K562 (cell line): ENCODE measurements at regions not wholly inside any gene's neighbourhood (a gene's known extent, or its start where the extent isn't known, plus 50 kb on each side); places are given as distances from the start of the nearest gene placed in this dataset.

Experiments used
- ATAC-seq: fragments of 200-7000 bp; cut with Tn5 transposase; 3 replicates; pipeline ENCODE4 v1.9.1; 2020; ENCODE audit warnings: moderate library complexity
- BruUV-seq: library from RNA; stranded (reverse); fragments of 400-500 nt; replicated peaks from 2 replicates; lab custom pipeline; 2021; lab: Mats Ljungman, UMichigan
- CTCF ChIA-PET: fragments of 300-600 bp; formaldehyde crosslinking; extraction: SDS; loops from one replicate; lab custom pipeline; 2021; ENCODE audit warnings: low intra/inter-chr PET ratio; lab: Yijun Ruan, JAX
- POLR2A ChIA-PET: fragments of 300-600, 350-650 bp; sonication (Branson Sonifier 250); formaldehyde crosslinking; extraction: SDS; loops from one replicate; lab custom pipeline; 2021; ENCODE audit warnings: antibody characterized with exemption, inconsistent platforms; lab: Yijun Ruan, JAX
- DNase-seq, 4 experiments: peaks; one replicate each; pipeline versions ENCODE4 v3.0.0 to v3.0.0-alpha.2; 2011 to 2018; ENCODE audit warnings: low spot score in 3 of 4, mixed read lengths in 3 of 4; ENCODE audit errors: extremely low read depth in 1 of 4
- FAIRE-seq: peaks from 2 replicates; lab custom pipeline; 2011; peaks lifted over from hg19 to GRCh38; lab: Jason Lieb, UNC
- H2AFZ ChIP-seq: 2 replicates; pipeline ENCODE4 v1.6.0; 2011; ENCODE audit warnings: low read depth, low read length, control low read depth, inconsistent platforms
- H3K27ac ChIP-seq: fragments of 200-600 bp; 3 replicates; pipeline ENCODE4 v1.8.0; 2011; ENCODE audit warnings: low read depth, mild to moderate bottlenecking, control low read depth, inconsistent platforms, low read length, moderate library complexity, mixed read lengths; ENCODE audit errors: extremely low read depth
- H3K27me3 ChIP-seq, 2 experiments: fragments of 300-600 bp in 1 of 2; 2 replicates in 1 of 2; 3 replicates in 1 of 2; pipeline versions ENCODE4 v1.6.0 to v1.8.0; 2011; ENCODE audit warnings: inconsistent platforms in 2 of 2, low read length in 2 of 2, mild to moderate bottlenecking in 1 of 2, mixed read lengths in 1 of 2, moderate library complexity in 1 of 2; ENCODE audit not compliant: control insufficient read depth in 2 of 2, insufficient read depth in 2 of 2
- H3K36me3 ChIP-seq: fragments of 300-600 bp; 3 replicates; pipeline ENCODE4 v1.8.0; 2011; ENCODE audit warnings: mild to moderate bottlenecking, low read length, inconsistent platforms; ENCODE audit not compliant: control insufficient read depth, insufficient read depth
- H3K4me1 ChIP-seq, 2 experiments: fragments of 200-600 bp in 1 of 2; replicated peaks in 1 of 2; 2 replicates in 1 of 2; 3 replicates in 1 of 2; pipeline versions ENCODE4 v1.5.1 to v1.8.0; 2011; ENCODE audit warnings: inconsistent platforms in 2 of 2, low read length in 2 of 2, mild to moderate bottlenecking in 1 of 2, mixed read lengths in 1 of 2, moderate library complexity in 1 of 2; ENCODE audit not compliant: control insufficient read depth in 2 of 2, insufficient read depth in 2 of 2
- H3K4me2 ChIP-seq: 2 replicates; pipeline ENCODE4 v1.6.1; 2011; ENCODE audit warnings: low read length, control low read depth, inconsistent platforms, mixed read lengths; ENCODE audit not compliant: insufficient read depth
- H3K4me3 ChIP-seq: fragments of 200-600 bp; sonication (generic), shearing (Covaris generic); 2 replicates; pipeline ENCODE4 v1.5.1; 2016; ENCODE audit warnings: control low read depth, inconsistent platforms
- H3K79me2 ChIP-seq: fragments of 200-600 bp; 3 replicates; pipeline ENCODE4 v1.8.0; 2011; ENCODE audit warnings: low read length, inconsistent platforms; ENCODE audit not compliant: control insufficient read depth, insufficient read depth
- H3K9ac ChIP-seq, 2 experiments: 2 replicates each; pipeline versions ENCODE4 v1.6.0 to v1.6.1; 2011; ENCODE audit warnings: low read depth in 2 of 2, low read length in 2 of 2, control low read depth in 1 of 2, inconsistent platforms in 1 of 2, mild to moderate bottlenecking in 1 of 2, mixed read lengths in 1 of 2; ENCODE audit not compliant: insufficient read depth in 1 of 2
- H3K9me1 ChIP-seq: one replicate; pipeline ENCODE4 v1.6.0; 2011; ENCODE audit warnings: inconsistent platforms, mild to moderate bottlenecking, low read length, moderate library complexity; ENCODE audit not compliant: control insufficient read depth, insufficient read depth
- H3K9me3 ChIP-seq: replicated peaks from 2 replicates; pipeline ENCODE4 v1.5.1; 2011; ENCODE audit warnings: low read depth, low read length, inconsistent platforms; ENCODE audit not compliant: control insufficient read depth, insufficient read depth
- H4K20me1 ChIP-seq: replicated peaks from 2 replicates; pipeline ENCODE4 v1.6.1; 2011; ENCODE audit warnings: low read length, inconsistent platforms, mixed read lengths; ENCODE audit not compliant: control insufficient read depth, insufficient read depth
- CHD1 ChIP-seq: fragments of 200-600 bp; sonication (generic); IDR thresholded peaks from one replicate; pipeline ENCODE4 v1.6.1; 2012; ENCODE audit warnings: mild to moderate bottlenecking, moderate library complexity, low read length, inconsistent platforms
- CREB1 ChIP-seq, 2 experiments: sonication (generic) in 1 of 2; formaldehyde crosslinking in 1 of 2; IDR thresholded peaks; 2 replicates each; pipeline versions ENCODE4 v1.6.1 to v1.8.0; 2012 to 2022; ENCODE audit warnings: inconsistent platforms in 1 of 2, mild to moderate bottlenecking in 1 of 2, missing genetic modification reagents in 1 of 2, moderate library complexity in 1 of 2
- DLX4 ChIP-seq: fragments of 250-450 bp; sonication (Bioruptor Pico); IDR thresholded peaks from 2 replicates; pipeline ENCODE4 v1.6.1; 2021; ENCODE audit warnings: mild to moderate bottlenecking
- HDGF ChIP-seq: fragments of 450-650 bp; IDR thresholded peaks from 2 replicates; pipeline ENCODE4 v1.6.1; 2016
- MYNN ChIP-seq, 2 experiments: sonication (generic); formaldehyde crosslinking in 1 of 2; IDR thresholded peaks; 2 replicates each; pipeline versions ENCODE4 v1.5.0 to v1.6.1; 2016 to 2020; ENCODE audit warnings: antibody characterized with exemption in 1 of 2, missing genetic modification reagents in 1 of 2
- SIN3A ChIP-seq, 2 experiments: fragments of 150-350 bp in 1 of 2; IDR thresholded peaks; 2 replicates each; pipeline ENCODE4 v1.6.1; 2011 to 2016; ENCODE audit warnings: borderline replicate concordance in 2 of 2, low read depth in 2 of 2, low read length in 2 of 2, mild to moderate bottlenecking in 2 of 2, moderate library complexity in 2 of 2; ENCODE audit not compliant: control insufficient read depth in 1 of 2
- SRSF3 ChIP-seq: fragments of 200-400 bp; formaldehyde crosslinking; IDR thresholded peaks from 2 replicates; pipeline ENCODE4 v1.6.1; 2016; ENCODE audit warnings: mild to moderate bottlenecking, low read length, moderate library complexity; ENCODE audit not compliant: insufficient read depth
- SRSF7 ChIP-seq: fragments of 200-400 bp; formaldehyde crosslinking; optimal IDR thresholded peaks from 2 replicates; pipeline ENCODE3; 2017; ENCODE audit warnings: mild to moderate bottlenecking, low read depth, low read length
- TAF7 ChIP-seq: fragments of 450-650 bp; IDR thresholded peaks from 2 replicates; pipeline ENCODE4 v1.6.1; 2016; ENCODE audit warnings: missing genetic modification characterization, missing compliant biosample characterization
- ZBTB33 ChIP-seq: sonication (generic); formaldehyde crosslinking; IDR thresholded peaks from 2 replicates; pipeline ENCODE4 v1.8.1; 2023; ENCODE audit warnings: mild to moderate bottlenecking, missing genetic modification reagents
- ZBTB7A ChIP-seq: IDR thresholded peaks from 2 replicates; pipeline ENCODE4 v1.6.1; 2011; ENCODE audit warnings: low read depth, mild to moderate bottlenecking, low read length, moderate library complexity, borderline replicate concordance; ENCODE audit not compliant: control insufficient read depth
- ZNF274 ChIP-seq: IDR thresholded peaks from 2 replicates; pipeline ENCODE4 v1.6.1; 2011; ENCODE audit warnings: low read depth, mild to moderate bottlenecking, low read length, moderate library complexity, borderline replicate concordance
- ZNF395 ChIP-seq: fragments of 200-800 bp; sonication (Bioruptor generic); IDR thresholded peaks from 2 replicates; pipeline ENCODE4 v1.6.1; 2017; ENCODE audit warnings: missing genetic modification characterization, missing compliant biosample characterization
- ZNF561 ChIP-seq: fragments of 450-650 bp; formaldehyde crosslinking; conservative IDR thresholded peaks from 2 replicates; pipeline ENCODE4 v1.4.0; 2020; ENCODE audit warnings: mild to moderate bottlenecking, moderate library complexity
- ZNF592 ChIP-seq: fragments of 450-650 bp; IDR thresholded peaks from 2 replicates; pipeline ENCODE4 v1.6.1; 2017; ENCODE audit warnings: antibody characterized with exemption, mild to moderate bottlenecking
- WGBS: fragments of 100-300 bp; shearing (Covaris generic); methylation state at CpG from one replicate; pipeline ENCODE4 v1.1.6; 2016; ENCODE audit warnings: low coverage, mixed read lengths; ENCODE audit not compliant: insufficient coverage; ENCODE audit errors: missing lambda C conversion rate; 5-methylcytosine and 5-hydroxymethylcytosine counted together
- in situ Hi-C: fragments of 300-500 bp; cut with MboI; formaldehyde crosslinking; loops from 4 replicates; pipeline ENCODE4 v1.15.0; 2018; ENCODE audit warnings: inconsistent platforms, mixed read lengths
- intact Hi-C: fragments of 100-400 bp; cut with micrococcal nuclease; formaldehyde crosslinking; loops from 2 replicates; pipeline ENCODE4 v1.14.2; 2022

GRCh38 chr9:88664773-88665172, 129.8 kb downstream of the NXNL2 start:
- intact Hi-C loops: no loop called here
- TF ChIP-seq CHD1: no peak
- no peak for TF ChIP-seq ZBTB7A
- TF ChIP-seq ZNF274: no peak
- no peak for TF ChIP-seq ZBTB33
- no peak for TF ChIP-seq TAF7 (tag)
- no peak for TF ChIP-seq SRSF7
- no peak for TF ChIP-seq ZNF592
- no peak for TF ChIP-seq CREB1 (IDR thresholded peaks at IDR 0.05)
- no peak for TF ChIP-seq CREB1 (CRISPR knock-in tag; IDR thresholded peaks at IDR 0.05)
- TF ChIP-seq MYNN (IDR thresholded peaks at IDR 0.05): no peak
- TF ChIP-seq MYNN (CRISPR knock-in tag; IDR thresholded peaks at IDR 0.05): no peak
- TF ChIP-seq ZNF395 (CRISPR knock-in tag): no peak
- TF ChIP-seq SIN3A (IDR thresholded peaks at IDR 0.05; ENCODE audit: borderline replicate concordance in 2 of 2, control insufficient read depth in 1 of 2, low read depth in 2 of 2, low read length in 2 of 2): no peak
- no peak for TF ChIP-seq SRSF3
- TF ChIP-seq DLX4: no peak
- TF ChIP-seq HDGF: no peak
- no peak for TF ChIP-seq ZNF561 (CRISPR knock-in tag)

More at GRCh38 chr9:88664773-88665172, 129.8 kb downstream of the NXNL2 start:
- no peak for FAIRE-seq
- Histone ChIP-seq H3K27ac (no peak overlapping the region), H2AFZ (no peak overlapping the region), H3K4me1 (no peaks in the 10 kb centered on the region), H3K9ac (no peak overlapping the region), H3K4me3 (no peak overlapping the region), H3K27me3 (no peaks in the 10 kb centered on the region), H3K79me2 (no peaks in the 10 kb centered on the region), H3K4me2 (no peak overlapping the region), H3K9me1 (no peaks in the 10 kb centered on the region), H4K20me1 (no peaks in the 10 kb centered on the region), H3K36me3 (no peaks in the 10 kb centered on the region), H3K9me3 (no peaks in the 10 kb centered on the region)
- in situ Hi-C loops: no loop called here
- POLR2A ChIA-PET: no interaction called here
- ATAC-seq: no peak
- BruUV-seq: no TSS peak
- 11% methylated on average over 8 of the region's 8 CpGs for WGBS
- CTCF ChIA-PET: no interaction called here
- no peak for DNase-seq
